ENCODE measurements at regions not wholly inside any gene's neighbourhood (a gene's known extent, or its start where the extent isn't known, plus 50 kb on each side); places are given as distances from the start of the nearest gene placed in this dataset.

DNA sequence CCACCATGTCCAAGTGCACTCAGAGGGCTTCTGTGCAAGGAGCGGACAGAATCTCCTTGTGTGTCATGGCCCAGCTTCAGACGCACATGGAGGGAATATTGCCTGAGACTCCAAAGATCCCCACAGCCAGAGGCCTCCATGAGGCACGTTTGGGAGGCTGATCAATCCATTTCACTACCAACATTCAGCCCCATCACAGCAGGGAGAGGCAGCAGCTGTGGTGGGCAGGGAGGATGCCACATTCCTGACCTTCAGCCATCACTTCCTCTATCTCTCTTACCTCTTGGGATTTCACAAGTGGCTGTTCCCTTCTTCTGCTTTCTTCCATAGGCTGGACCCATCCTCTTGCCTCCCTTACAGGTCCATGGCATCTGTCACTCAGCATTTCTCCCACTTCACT is 82.4 kb upstream of the MBNL2 start:
- no peak for DNase-seq

DNA sequence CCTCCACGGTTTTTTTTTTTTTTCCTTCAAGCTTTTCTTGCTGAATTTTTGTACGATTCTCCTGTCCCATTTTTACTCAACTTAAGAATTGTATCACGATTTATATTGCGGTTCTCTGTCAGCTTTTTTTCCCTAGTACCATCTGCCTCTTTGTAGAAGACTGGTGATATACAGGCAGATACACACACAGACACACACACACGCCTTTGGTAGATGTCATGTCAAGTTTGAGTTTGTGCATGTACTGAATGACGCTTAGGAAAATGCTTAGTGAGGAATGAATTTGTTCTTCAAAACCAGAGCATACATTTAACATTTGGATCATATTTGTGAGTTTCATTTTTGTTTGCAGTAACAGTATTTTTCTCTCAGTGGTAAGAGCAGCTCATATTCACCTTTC is 82.0 kb upstream of the MBNL2 start:
- DNase-seq: no peak

- DNase-seq: no peak
Observed at GRCh38 chr13:97140611-97141010, 81.5 kb upstream of the MBNL2 start.

- no peak for DNase-seq
Observed at GRCh38 chr13:97141097-97141496, 81.0 kb upstream of the MBNL2 start.

DNA sequence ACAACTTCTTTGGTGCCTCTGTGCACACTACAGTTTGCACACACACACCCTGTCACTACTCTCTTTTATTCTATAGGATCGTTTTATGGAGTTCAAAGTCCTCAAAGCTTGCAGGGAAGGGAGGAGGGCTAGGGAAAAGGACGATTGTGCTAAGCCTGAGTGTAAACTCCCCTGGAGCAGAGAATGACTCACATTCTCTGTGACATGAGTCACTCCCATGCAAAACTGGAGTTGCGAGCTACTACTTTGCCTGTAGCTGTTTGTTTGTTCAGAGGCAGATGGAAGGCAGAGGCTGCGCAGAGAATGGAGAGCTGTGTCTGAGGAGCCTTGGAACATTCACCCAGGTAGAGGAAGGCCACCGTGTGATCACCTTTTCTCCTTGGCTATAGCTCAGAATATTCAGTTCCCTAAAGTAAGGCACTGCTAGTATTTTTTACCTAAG is 80.5 kb upstream of the MBNL2 start:
- DNase-seq: no peak

GRCh38 chr13:97142452-97142851 is 79.7 kb upstream of the MBNL2 start:
- no peak for DNase-seq

DNA sequence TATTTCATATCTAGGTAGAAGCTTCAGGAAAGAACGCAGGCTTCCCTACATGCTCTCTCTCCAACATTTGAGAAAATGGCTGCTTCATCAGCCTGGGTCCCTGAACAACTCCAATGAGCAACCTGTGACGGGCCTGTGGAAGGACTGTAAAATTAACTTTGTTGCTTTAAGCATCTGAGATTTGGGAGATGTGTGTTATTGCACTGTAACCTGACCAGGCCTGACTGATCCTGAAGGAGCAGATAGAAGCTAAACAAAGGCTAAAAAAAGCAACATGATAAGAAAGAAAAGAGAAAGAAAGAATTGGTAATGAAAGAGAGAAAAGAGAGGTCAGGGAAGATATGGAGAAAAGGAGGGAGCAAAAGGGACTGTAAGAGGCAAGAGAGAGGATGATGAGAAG is 77.1 kb upstream of the MBNL2 start:
- DNase-seq: no peak

DNA sequence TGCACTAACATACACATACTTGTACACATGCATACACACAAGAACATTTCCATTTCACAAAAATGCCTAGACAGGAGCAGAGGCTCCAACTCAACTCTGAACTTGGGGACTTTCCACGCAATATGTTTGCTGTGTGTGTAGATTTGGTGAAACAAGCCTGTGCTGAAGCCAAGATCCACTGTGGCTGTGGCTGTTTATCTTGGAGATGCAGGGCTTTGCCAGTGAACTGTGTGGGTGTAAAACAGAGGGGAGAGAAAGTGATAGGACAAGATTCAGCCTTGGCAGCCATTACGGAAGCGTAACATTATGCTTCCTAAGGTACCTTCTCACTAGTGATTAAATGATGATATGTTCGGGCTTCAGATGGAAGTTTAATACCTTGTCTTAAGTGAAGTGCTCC is 73.2 kb upstream of the MBNL2 start:
- DNase-seq: no peak

GRCh38 chr13:97160421-97160820 is 61.7 kb upstream of the MBNL2 start:
- DNase-seq: no peak

- DNase-seq: no peak
Observed at GRCh38 chr13:97161582-97162231, 60.4 kb upstream of the MBNL2 start.

- no peak for DNase-seq
Observed at GRCh38 chr13:97165502-97166425, 56.4 kb upstream of the MBNL2 start.

GRCh38 chr13:97171136-97171535 is 51.0 kb upstream of the MBNL2 start:
- DNase-seq: no peak
